Renal pelvis (tissue), 1 donor: ENCODE measurements at regions not wholly inside any gene's neighbourhood (a gene's known extent, or its start where the extent isn't known, plus 50 kb on each side); places are given as distances from the start of the nearest gene placed in this dataset.
"Not testable (repeated sequence)": the region's sequence is repeated elsewhere in the genome, so short reads cannot be mapped to it uniquely, and the experiment has no call there.

ENCODE experiments used
- DNase-seq: peaks from one replicate; pipeline ENCODE4 v3.0.0-alpha.2; 2013

DNA sequence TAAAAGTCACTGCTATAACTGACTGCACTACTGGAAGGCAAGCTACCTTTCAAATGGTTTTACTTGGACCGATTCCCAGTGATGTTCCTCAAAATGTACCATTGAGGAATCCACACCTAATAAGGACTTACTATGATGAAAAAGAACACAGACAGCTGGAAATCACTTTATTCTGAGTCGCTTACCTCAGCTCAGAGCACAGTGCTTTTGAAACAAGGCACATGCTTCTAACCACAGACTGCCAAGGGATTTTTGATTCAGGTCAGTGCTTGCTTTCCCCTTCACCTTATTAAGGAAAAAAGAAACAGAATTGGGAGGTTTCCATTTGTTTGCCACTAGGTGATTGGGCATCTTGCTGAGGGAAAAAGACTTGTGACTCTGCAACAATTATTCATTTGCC is 707.5 kb upstream of the FSHR start:
- no peak for DNase-seq

DNA sequence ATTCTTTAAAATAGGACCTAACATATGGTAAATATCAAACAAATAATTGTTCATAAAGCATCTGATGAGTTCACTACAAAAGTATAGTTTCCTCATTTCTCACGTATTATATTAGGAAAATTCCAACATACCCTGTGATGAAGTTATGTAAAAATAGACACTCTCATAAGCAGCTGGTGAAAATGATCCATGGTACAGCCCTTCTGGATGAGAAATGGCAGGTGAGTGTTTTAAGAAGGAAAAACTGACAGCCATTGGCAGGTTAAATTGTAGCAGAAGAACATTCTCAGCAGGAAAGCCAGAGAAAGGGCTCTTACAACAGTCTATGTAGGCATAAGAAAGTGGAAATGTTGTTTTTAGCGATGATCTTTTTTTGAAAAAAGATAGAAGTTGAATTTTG is 706.5 kb upstream of the FSHR start:
- no peak for DNase-seq

DNA sequence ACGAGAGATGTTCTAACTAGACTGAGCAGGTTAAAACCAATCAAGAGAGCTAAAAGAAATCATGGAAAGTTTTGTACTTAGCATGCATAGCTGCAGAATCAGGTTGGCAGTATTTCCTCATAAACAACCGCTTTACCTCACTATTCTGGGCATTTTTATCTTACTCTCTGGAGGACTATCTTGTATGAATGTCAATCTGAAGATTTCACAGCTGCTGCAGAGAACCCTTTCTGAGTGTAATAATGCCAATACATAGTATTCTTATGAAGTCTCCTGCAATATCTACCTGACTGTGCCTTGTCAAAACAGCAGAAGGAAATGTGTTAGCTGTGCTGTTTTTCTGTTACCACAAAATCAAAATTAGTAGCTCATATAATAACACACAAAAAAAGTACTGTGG is 705.9 kb upstream of the FSHR start:
- no peak for DNase-seq

DNA sequence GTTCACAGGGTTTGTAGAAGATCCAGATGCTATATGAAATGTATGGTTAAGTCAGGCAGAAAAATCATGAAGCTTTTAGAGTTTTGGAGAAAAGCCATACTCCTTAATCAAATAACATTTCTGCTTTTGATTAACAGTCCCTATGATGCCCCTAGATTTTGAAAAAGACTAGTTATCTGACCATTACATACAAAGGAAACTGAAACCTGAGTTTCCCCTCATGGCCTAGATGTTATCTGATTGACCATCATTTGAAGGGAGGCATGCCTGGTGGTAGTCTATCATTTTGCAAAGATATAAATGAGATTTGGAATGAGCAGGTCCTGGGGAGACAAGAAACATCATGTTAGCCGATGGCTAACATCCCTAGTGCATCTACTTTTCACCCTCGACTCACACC is 704.3 kb upstream of the FSHR start:
- no peak for DNase-seq

DNA sequence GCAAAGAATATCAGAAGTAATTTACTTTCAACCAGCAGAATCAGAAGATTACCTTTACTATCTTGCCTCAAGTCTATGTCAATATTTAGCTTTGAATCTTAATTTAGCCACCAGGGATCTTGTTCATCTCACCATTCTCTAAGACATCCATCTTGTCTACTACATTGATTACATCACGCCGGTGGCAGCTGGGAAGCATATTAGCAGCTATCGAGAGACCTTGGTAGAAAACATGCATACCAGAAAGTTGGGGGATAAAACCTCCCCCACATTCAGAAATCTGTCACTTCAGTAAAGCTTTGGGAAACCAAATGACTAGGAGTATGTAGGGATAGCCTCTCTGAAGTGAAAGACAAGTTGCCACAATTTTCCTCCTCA is 703.8 kb upstream of the FSHR start:
- DNase-seq: no peak

DNA sequence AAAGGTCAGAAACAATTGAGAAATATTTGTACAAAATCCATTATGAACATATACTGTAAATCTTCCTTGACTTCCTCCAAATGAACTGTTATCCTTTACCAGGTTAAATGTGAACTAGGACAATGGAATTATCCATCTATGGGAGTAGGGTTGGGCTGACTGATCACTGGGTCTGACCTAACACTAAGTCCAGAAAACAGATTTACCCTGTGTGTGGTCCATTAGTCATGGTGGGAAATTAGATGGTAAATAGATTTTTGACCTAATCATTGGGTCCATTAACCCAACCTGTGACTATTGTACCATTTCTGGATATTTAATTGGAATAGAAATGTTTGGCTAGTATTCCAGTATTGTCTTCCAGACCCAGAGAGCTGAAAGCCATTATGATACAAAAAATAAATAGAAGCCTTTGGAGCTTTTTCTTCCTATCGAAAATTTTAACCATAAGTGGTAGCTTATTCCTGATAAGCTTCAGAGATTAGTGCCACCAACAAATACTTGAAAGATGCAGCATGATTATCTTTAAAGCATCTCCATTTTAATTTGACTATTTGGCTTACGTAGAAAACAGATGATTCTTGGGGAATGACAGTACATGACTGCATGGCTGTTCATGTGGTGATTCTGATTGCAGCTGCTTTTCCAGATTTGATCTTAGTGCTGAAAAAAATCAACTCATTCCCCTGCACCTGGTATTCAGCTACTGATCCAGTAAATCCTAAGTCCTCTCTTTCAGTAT is 703.2 kb upstream of the FSHR start:
- no peak for DNase-seq

DNA sequence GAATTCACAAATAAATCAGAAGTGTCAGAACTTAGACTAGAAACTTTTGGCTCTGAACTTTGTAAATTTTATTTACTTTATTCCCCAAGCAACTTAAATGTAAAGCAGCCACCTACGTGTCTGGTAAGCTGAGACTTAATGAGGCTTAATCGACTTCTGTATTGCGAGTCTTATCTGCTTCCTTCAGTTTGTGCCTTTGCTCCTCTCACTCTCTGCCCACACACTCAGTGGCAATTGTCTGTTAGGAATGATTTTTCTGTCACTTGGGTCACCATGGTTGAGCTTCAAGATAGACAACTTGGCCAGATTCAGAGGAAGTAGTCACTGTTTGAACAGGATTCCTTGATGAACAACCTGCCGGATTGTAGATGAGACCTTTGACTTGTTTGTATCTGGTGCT is 691.4 kb upstream of the FSHR start:
- DNase-seq: no peak

DNA sequence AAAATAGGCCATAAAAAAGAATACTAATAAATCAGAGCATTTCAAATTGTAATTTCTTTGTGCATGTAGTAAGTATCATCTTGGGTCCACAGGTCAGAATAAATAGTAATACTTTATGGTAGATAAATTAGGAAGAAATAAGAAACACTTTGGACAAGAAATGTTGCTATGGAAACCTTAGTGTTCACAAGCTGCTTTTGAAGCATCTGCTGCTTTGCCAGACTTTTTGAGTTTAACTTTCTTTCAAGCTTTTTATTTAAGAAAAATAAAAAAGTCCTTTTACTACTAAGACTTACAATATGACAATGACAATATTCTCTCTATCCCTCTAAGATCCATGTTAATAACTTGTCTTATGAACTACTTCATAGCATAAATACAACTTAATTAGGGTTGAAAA is 690.7 kb upstream of the FSHR start:
- no peak for DNase-seq

DNA sequence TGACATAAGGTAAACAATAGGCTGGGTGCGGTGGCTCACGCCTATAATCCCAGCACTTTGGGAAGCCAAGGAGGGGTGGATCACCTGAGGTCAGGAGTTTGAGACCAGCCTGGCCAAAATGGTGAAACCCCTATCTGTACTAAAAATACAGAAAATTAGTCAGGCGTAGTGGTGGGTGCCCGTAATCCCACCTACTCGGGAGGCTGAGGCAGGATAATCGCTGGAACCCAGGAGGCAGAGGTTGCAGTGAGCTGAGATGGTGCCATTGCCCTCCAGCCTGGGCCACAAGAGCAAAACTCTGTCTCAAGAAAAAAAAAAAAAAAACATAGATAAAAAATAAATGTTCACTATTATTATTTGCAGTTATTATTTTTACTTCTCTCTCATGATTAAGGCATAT is 689.8 kb upstream of the FSHR start:
- not testable (repeated sequence) for DNase-seq

DNA sequence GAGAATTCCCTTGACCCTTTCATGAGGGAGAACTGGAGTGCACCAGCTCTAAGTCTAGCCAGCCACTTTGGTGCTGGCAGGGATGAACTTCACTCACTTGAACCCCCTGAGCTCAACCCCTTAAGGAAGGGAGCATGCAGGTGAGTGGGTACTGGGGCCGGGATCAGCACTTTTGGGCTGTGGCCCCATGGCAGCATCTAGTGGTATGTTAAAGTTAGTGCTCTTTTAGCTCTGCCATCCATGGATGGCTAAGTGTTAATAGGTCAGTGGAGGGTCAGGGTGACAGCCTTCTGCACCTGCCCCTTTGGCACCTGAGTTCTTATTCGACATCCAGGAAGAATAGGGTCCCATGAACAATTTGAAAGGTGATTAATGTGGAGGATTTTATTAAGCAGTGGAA is 689.0 kb upstream of the FSHR start:
- DNase-seq: no peak

DNA sequence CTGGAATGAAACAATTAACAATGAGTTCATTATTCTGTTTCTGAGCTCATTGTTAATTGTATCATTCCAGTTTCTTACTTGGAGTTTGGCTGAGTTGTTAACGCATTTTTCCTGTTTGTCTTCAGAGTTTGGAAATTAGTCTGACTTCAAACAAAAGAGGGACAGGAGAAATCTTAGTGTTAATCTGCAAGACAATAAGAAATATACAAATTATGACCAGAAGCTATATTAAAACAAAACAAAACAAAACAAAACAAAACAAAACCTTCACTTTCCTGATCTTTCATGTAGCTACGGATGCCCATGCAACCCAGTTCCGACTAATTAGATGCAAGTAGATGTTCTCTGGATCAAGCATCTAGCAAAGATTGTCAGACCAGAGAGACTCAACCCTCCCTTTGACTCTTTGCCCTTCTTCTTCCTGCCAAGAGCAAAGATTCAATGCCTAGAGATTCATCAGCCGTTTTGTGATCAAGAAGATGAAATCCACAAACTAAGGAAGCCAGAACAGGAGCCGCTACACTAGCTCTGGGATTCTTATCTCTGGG is 686.2 kb upstream of the FSHR start:
- DNase-seq: no peak

DNA sequence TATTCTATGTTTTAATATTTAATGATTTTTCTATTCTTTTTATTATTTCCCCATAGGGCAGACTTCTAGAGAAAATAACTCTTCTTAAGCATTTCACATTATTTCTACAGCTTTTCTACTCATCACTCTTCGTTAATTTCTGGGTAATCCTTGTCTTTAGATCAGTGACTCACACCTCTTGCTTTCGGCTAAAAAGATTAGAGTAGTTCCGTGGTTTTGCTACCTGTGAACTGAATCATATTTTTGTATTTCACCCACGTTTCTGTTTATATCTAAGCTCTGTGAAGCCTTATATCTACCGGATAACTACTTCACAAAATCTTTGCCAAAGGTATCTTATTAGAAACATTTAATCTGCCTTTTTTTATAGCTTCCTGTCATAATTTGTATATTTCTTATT is 685.5 kb upstream of the FSHR start:
- DNase-seq: no peak

DNA sequence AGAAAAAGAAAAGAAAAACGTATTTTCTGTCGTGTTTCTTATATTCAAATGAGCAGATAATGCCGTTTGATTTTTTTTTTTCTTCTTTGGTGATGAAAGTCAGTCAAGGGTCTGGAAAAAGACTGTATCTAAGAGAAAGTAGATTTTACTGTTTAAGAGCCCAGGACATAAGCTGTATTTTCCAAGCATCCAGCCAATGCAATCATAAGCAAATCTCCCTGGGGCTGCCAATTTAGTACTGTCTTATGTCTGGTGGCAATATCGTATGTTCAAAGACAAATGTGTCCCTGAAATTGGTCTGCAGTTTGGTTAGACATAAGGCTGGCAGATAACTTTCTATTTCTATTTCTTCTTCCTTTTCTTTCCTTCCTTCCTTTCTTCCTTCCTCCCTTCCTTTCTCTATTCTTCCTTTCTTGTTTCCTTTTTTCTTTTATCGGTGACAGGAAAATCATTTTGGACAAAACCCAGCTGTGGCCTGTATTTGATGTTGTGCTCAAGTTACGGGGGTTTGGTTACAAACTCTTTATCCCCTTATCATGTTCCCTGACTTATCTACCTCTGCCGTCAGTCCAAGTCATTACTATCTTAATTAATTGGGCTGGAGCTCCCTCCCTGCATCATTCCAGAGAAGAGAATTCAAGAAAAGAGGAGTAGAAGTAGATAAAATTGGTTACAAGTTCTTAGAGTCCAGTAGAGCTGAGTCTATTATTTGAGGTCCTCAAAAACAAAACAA is 683.4 kb upstream of the FSHR start:
- peak; percentile 39 for DNase-seq

DNA sequence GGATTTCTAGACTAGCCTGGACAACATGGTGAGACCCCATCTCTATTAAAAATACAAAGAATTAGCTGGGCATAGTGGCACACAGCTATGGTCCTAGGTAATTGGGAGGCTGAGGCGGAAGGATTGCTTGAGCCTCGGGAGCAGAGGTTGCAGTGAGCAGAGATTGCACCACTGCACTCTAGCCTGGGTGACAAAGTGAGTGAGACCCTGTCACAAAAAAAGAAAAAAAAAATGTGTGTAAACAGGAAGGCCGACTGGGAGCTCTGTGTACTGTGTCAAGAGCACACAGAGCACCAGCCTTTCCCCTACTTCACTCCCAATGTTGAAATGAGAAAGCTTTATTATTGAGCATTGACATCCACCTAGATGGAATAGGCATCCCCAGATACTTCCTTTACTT is 681.7 kb upstream of the FSHR start:
- no peak for DNase-seq

DNA sequence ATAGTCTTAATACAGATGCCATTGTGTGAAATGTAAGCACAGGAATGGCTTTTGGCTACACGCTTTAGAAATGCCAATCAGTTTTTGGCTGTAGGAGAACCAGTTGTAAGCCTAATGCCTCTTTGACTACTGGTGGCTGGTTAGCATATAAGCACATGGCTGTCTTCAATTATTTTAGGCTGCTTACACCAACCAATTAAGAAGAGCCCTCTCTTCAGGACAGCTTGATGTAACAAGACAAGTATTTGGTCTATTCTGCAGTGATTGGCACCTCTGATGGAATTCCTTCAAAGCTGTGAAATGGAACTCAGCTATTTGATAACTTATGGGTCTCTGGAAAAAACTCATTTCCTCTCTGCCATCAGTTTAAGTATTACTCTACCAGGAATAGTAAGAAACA is 680.1 kb upstream of the FSHR start:
- no peak for DNase-seq

DNA sequence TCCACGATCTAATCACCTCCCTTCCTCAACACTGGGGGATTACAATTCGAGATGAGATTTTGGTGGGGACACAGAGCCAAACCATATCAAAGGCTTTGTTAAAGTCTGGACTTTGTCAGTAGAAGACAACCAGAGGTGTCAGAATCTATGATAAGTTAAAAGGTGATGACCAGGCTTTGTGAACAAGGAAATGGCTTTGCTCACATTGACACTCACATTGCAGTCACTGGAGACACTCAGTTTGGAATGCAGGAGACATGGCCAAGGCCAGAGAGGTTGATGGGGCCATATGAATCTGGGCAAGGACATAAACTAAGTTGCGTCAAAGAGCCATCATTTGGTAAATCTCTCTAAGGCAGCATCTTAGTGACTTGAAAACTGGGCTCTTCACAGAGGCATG is 678.2 kb upstream of the FSHR start:
- no peak for DNase-seq

DNA sequence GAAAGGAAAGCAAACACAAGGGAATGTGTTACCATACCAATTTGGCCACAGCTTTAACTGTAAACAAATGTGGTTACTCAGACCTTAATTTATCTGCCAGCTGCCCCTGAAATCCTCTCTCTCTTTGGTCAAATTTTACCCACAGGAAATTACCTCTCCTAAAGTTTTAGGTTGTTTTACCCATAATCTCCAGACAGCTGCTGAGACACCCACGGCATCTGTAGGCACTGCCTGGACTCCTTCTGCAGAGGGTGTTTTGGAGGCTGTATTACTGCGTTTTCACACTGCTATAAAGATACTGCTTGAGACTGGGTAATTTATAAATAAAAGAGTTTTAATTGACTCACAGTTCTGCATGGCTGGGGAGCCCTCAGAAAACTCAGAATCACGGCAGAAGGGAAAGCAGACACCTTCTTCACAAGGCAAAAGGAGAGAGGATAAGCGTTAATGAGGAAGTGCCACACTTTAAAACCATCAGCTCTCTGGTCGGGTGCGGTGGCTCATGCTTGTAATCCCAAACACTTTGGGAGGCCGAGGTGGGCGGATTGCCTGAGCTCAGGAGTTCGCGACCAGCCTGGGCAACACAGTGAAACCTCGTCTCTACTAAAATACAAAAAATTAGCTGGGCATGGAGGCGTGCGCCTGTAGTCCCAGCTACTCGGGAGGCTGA is 677.5 kb upstream of the FSHR start:
- DNase-seq: no peak

DNA sequence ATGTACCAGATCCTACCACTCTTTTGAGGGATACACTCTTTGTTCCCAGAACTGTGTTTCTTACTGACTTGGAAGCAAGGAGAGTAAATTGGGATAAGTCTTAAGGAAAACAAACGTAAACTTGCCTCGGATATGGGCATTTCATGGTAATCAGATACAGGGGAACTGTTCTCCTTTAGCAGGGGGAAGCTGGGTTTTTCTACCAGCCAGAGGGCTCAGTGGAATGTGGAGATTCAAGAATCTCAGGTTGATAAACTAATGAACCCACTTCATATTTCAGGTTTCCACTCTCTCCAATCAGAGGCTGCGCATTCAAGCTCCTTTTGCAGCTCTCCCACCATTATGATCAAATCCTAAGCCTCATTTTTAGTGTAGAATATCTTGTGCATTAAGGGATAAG is 676.5 kb upstream of the FSHR start:
- DNase-seq: no peak

DNA sequence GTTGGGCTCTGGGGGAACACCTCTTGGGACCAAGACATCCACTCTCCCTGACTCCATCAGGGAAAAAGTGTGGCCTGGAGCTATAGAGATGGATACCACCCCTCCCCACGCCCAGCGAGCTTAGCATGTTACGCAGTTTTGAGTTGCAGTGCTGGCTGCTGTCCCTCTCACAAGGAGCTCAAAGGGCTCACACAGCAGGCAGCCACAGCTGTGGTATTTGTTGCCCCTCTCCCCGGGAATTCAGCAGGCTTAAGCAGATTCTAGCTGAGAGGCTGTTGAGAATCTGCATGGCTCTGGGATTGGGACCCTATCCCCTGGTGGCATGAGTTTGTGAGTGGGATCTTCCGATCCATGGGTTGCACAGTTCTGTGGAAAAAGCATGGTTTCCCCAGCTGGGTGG is 673.1 kb upstream of the FSHR start:
- no peak for DNase-seq

DNA sequence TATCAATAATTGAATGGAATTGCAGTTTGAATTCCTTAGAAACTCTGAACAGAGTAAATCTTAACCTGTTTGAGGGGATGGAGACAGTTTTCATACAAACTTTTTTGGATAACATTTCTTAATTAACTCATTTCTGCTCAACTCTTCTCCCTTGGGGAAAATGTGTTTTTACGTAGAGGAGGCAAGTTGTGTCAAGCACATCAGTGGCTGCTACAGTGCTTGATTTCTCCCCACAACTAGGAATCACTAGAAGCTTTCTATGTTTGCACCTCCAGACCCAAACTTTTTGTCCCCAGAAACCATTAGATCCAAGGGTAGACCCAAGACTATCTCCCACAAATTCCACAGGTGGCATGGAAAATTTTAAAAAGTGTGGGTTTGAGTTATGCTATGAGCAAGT is 658.9 kb upstream of the FSHR start:
- DNase-seq: no peak

DNA sequence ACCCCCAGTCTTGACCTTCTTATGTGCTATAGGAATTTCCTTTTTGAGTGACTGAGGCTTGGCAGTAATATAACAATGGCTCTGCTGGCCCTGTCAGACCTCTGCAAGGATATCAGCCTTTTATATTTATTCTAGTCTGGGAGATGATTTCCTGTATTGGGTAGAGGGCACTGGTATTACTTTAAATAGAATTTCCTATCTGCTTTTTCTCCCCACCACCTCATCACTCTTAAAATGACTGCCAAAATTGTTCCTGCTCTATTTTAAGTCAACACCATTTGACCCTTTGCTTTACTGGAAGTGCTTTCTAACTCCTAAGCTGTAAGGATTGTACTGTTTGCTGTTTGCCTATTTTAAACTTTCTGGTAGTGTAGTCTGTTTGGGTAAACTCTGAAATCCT is 658.4 kb upstream of the FSHR start:
- no peak for DNase-seq

DNA sequence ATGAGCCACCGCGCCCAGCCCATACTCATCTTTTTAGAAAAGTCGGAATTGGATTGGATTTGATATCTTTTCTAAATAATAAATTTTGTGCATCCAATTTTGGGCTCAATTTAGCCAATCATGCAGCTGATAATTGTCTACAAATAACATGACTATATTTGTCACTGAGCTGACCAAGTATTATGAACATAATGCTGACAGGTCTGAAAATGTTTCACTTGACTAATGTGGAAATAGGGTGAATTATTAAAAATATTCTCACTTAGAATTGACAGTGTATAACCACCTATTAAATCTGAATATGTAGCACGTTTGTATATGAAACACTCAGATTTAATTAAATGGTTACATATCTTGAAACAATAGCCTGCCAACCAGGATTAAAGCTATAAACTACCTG is 657.2 kb upstream of the FSHR start:
- DNase-seq: no peak

DNA sequence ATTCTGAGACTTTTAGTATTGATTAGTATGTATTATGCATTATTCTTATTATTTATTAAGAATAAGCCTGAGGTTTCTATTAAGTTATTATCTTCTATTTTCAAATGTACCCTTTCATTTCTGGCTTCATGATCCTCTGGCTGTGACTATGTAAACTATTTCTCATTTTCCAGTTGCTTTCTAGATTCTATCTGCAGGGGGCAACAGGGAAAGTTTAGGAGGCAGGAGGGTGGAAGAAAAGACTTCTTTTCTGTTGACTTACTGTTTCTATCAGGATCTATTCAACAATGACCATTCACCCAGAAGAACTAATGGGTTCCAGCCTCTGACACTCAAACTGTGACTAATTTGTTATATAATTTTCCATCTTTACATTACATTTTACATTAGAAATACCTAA is 653.4 kb upstream of the FSHR start:
- DNase-seq: no peak
